CD4-positive, alpha-beta memory T cell (primary cell): ENCODE measurements at regions not wholly inside any gene's neighbourhood (a gene's known extent, or its start where the extent isn't known, plus 50 kb on each side); places are given as distances from the start of the nearest gene placed in this dataset.

Experiments used
- CTCF ChIA-PET: fragments of 350-600 bp; sonication (Branson Sonifier 250); formaldehyde crosslinking; loops from one replicate; lab custom pipeline; 2021; ENCODE audit warnings: inconsistent platforms; ENCODE audit not compliant: partially characterized antibody; lab: Charles Lee
- POLR2A ChIA-PET: fragments of 350-600 bp; sonication (Branson Sonifier 250); formaldehyde crosslinking; loops from one replicate; lab custom pipeline; 2021; ENCODE audit not compliant: partially characterized antibody; lab: Charles Lee
- DNase-seq, 5 donors: peaks; one replicate each; pipeline versions ENCODE4 v3.0.0 to v3.0.0-alpha.2; 2020 to 2022; ENCODE audit warnings: mixed read lengths in 1 of 5
- H3K27ac ChIP-seq: one replicate; pipeline ENCODE4 v1.7.0; 2013; ENCODE audit warnings: low read depth, low read length
- H3K27me3 ChIP-seq: 2 replicates; pipeline ENCODE4 v1.7.0; 2013; ENCODE audit warnings: mild to moderate bottlenecking, low read length, moderate library complexity; ENCODE audit not compliant: insufficient read depth
- H3K36me3 ChIP-seq: 2 replicates; pipeline ENCODE4 v1.7.0; 2013; ENCODE audit warnings: mild to moderate bottlenecking, low read length, moderate library complexity; ENCODE audit not compliant: insufficient read depth
- H3K4me1 ChIP-seq: 2 replicates; pipeline ENCODE4 v1.7.0; 2013; ENCODE audit warnings: mild to moderate bottlenecking, low read length, moderate library complexity; ENCODE audit not compliant: insufficient read depth
- H3K4me3 ChIP-seq, 2 donors: one replicate each; pipeline ENCODE4 v1.7.0; 2013; ENCODE audit warnings: low read length in 2 of 2, mild to moderate bottlenecking in 1 of 2
- H3K9me3 ChIP-seq, 2 donors: one replicate each; pipeline ENCODE4 v1.7.0; 2013; ENCODE audit warnings: low read length in 2 of 2, control low read depth in 1 of 2; ENCODE audit not compliant: control insufficient read depth in 1 of 2
- H3K27ac Mint-ChIP-seq, 7 donors: one replicate each; pipeline ENCODE4 v1.8.0; 2020 to 2021; ENCODE audit warnings: mixed read lengths in 7 of 7, mild to moderate bottlenecking in 6 of 7, inconsistent platforms in 3 of 7, moderate library complexity in 3 of 7
- H3K27me3 Mint-ChIP-seq, 2 donors: one replicate each; pipeline ENCODE4 v1.8.0; 2020 to 2021; ENCODE audit warnings: mixed read lengths in 2 of 2
- H3K36me3 Mint-ChIP-seq, 2 donors: one replicate each; pipeline ENCODE4 v1.8.0; 2020 to 2021; ENCODE audit warnings: mixed read lengths in 2 of 2, inconsistent platforms in 1 of 2, mild to moderate bottlenecking in 1 of 2
- H3K4me1 Mint-ChIP-seq, 4 donors: one replicate each; pipeline ENCODE4 v1.8.0; 2020 to 2021; ENCODE audit warnings: mixed read lengths in 4 of 4, mild to moderate bottlenecking in 1 of 4
- H3K4me3 Mint-ChIP-seq, 8 donors: one replicate each; pipeline ENCODE4 v1.8.0; 2020 to 2021; ENCODE audit warnings: mixed read lengths in 8 of 8, mild to moderate bottlenecking in 7 of 8, moderate library complexity in 6 of 8, inconsistent platforms in 3 of 8
- H3K9me3 Mint-ChIP-seq, 8 donors: one replicate each; pipeline ENCODE4 v1.8.0; 2020 to 2021; ENCODE audit warnings: mixed read lengths in 8 of 8, mild to moderate bottlenecking in 5 of 8, inconsistent platforms in 3 of 8, moderate library complexity in 1 of 8
- intact Hi-C: fragments of 100-400 bp; cut with micrococcal nuclease; formaldehyde crosslinking; loops from one replicate; pipeline ENCODE4 v1.15.1; 2023

GRCh38 chr20:51185277-51185676 is 162.4 kb upstream of the KCNG1 start:
- H3K36me3 Mint-ChIP-seq, result no peaks in the 10 kb centered on the region
- ChIA-PET CTCF (no interaction called here), POLR2A (no interaction called here)
- intact Hi-C loops, result no loop called here
- no peaks in the 10 kb centered on the region for H3K9me3 Mint-ChIP-seq
- no peaks in the 10 kb centered on the region for H3K9me3 ChIP-seq
- H3K27ac ChIP-seq, result no peak overlapping the region
- H3K4me3 ChIP-seq, result no peak overlapping the region
- DNase-seq, result no peak
- no peaks in the 10 kb centered on the region for H3K4me1 Mint-ChIP-seq
- H3K27ac Mint-ChIP-seq, result no peak overlapping the region
- H3K4me3 Mint-ChIP-seq, result no peak overlapping the region
- H3K4me1 ChIP-seq, result no peaks in the 10 kb centered on the region
- peaks cover 9 to 29% of the 10 kb centered on the region in 2 donors for H3K27me3 Mint-ChIP-seq
- no peaks in the 10 kb centered on the region for H3K36me3 ChIP-seq
- H3K27me3 ChIP-seq, result no peaks in the 10 kb centered on the region

- Mint-ChIP-seq H3K36me3 (no peaks in the 10 kb centered on the region), H3K27me3 (peaks cover 14 to 31% of the 10 kb centered on the region in 2 donors), H3K27ac (no peak overlapping the region), H3K9me3 (no peaks in the 10 kb centered on the region), H3K4me1 (no peaks in the 10 kb centered on the region), H3K4me3 (no peak overlapping the region)
- ChIA-PET POLR2A (no interaction called here), CTCF (no interaction called here)
- H3K4me1 ChIP-seq, result no peaks in the 10 kb centered on the region
- H3K9me3 ChIP-seq, result no peaks in the 10 kb centered on the region
- H3K27ac ChIP-seq, result no peak overlapping the region
- no peaks in the 10 kb centered on the region for H3K27me3 ChIP-seq
- no peak overlapping the region for H3K4me3 ChIP-seq
- H3K36me3 ChIP-seq, result no peaks in the 10 kb centered on the region
- intact Hi-C loops, result no loop called here
- no peak for DNase-seq
These were observed 161.4 kb upstream of the KCNG1 start for GRCh38 chr20:51184289-51184688.

- Mint-ChIP-seq H3K27ac (no peak overlapping the region), H3K4me1 (no peaks in the 10 kb centered on the region), H3K27me3 (peaks cover 14 to 30% of the 10 kb centered on the region in 2 donors), H3K9me3 (no peaks in the 10 kb centered on the region), H3K4me3 (no peak overlapping the region), H3K36me3 (no peaks in the 10 kb centered on the region)
- intact Hi-C loops, result no loop called here
- Histone ChIP-seq H3K27ac (no peak overlapping the region), H3K36me3 (no peaks in the 10 kb centered on the region), H3K4me1 (no peaks in the 10 kb centered on the region), H3K9me3 (no peaks in the 10 kb centered on the region), H3K27me3 (no peaks in the 10 kb centered on the region), H3K4me3 (no peak overlapping the region)
- no peak for DNase-seq
- ChIA-PET CTCF (no interaction called here), POLR2A (no interaction called here)
These were observed 160.5 kb upstream of the KCNG1 start for GRCh38 chr20:51183451-51183850.

- Histone ChIP-seq H3K4me3 (no peak overlapping the region), H3K27me3 (no peaks in the 10 kb centered on the region), H3K4me1 (no peaks in the 10 kb centered on the region), H3K36me3 (no peaks in the 10 kb centered on the region), H3K9me3 (no peaks in the 10 kb centered on the region), H3K27ac (no peak overlapping the region)
- no peaks in the 10 kb centered on the region for H3K36me3 Mint-ChIP-seq
- intact Hi-C loops, result no loop called here
- H3K9me3 Mint-ChIP-seq, result no peaks in the 10 kb centered on the region
- H3K4me3 Mint-ChIP-seq, result no peak overlapping the region
- H3K27ac Mint-ChIP-seq, result peak overlapping the region in 1 of 7 donors; percentile 50
- no peaks in the 10 kb centered on the region for H3K4me1 Mint-ChIP-seq
- H3K27me3 Mint-ChIP-seq, result peaks cover 14 to 27% of the 10 kb centered on the region in 2 donors
- POLR2A ChIA-PET, result no interaction called here
- CTCF ChIA-PET, result no interaction called here
- no peak for DNase-seq
These were observed 159.7 kb upstream of the KCNG1 start for GRCh38 chr20:51182571-51182970.

- Histone ChIP-seq H3K27ac (no peak overlapping the region), H3K4me3 (no peak overlapping the region), H3K4me1 (no peaks in the 10 kb centered on the region), H3K36me3 (no peaks in the 10 kb centered on the region), H3K27me3 (no peaks in the 10 kb centered on the region), H3K9me3 (no peaks in the 10 kb centered on the region)
- intact Hi-C loops, result no loop called here
- Mint-ChIP-seq H3K9me3 (no peaks in the 10 kb centered on the region), H3K36me3 (no peaks in the 10 kb centered on the region), H3K27me3 (peaks cover 27 to 39% of the 10 kb centered on the region in 2 donors), H3K27ac (no peak overlapping the region), H3K4me1 (no peaks in the 10 kb centered on the region), H3K4me3 (no peak overlapping the region)
- no peak for DNase-seq
- CTCF ChIA-PET, result no interaction called here
- POLR2A ChIA-PET, result no interaction called here
These were observed 155.2 kb upstream of the KCNG1 start for GRCh38 chr20:51178153-51178552.

GRCh38 chr20:51176876-51177275 is 154.0 kb upstream of the KCNG1 start:
- Mint-ChIP-seq H3K27ac (no peak overlapping the region), H3K4me1 (no peaks in the 10 kb centered on the region), H3K9me3 (peaks cover 0 to 3% (median 0%) of the 10 kb centered on the region in 8 donors), H3K36me3 (no peaks in the 10 kb centered on the region), H3K27me3 (peaks cover 28 to 41% of the 10 kb centered on the region in 2 donors), H3K4me3 (no peak overlapping the region)
- no peak for DNase-seq
- H3K36me3 ChIP-seq, result no peaks in the 10 kb centered on the region
- POLR2A ChIA-PET, result no interaction called here
- CTCF ChIA-PET, result no interaction called here
- H3K4me3 ChIP-seq, result no peak overlapping the region
- no peaks in the 10 kb centered on the region for H3K4me1 ChIP-seq
- no peaks in the 10 kb centered on the region for H3K27me3 ChIP-seq
- intact Hi-C loops, result no loop called here
- H3K27ac ChIP-seq, result no peak overlapping the region
- H3K9me3 ChIP-seq, result no peaks in the 10 kb centered on the region

GRCh38 chr20:51176446-51176845 is 153.5 kb upstream of the KCNG1 start:
- H3K36me3 ChIP-seq, result no peaks in the 10 kb centered on the region
- Mint-ChIP-seq H3K27me3 (peaks cover 27 to 40% of the 10 kb centered on the region in 2 donors), H3K4me3 (no peak overlapping the region), H3K36me3 (no peaks in the 10 kb centered on the region), H3K9me3 (peaks cover 0 to 3% (median 0%) of the 10 kb centered on the region in 8 donors), H3K4me1 (no peaks in the 10 kb centered on the region), H3K27ac (no peak overlapping the region)
- CTCF ChIA-PET, result no interaction called here
- H3K27ac ChIP-seq, result no peak overlapping the region
- H3K27me3 ChIP-seq, result no peaks in the 10 kb centered on the region
- no peaks in the 10 kb centered on the region for H3K9me3 ChIP-seq
- H3K4me3 ChIP-seq, result no peak overlapping the region
- intact Hi-C loops, result no loop called here
- H3K4me1 ChIP-seq, result no peaks in the 10 kb centered on the region
- no peak for DNase-seq
- POLR2A ChIA-PET, result no interaction called here

GRCh38 chr20:51175724-51176123 is 152.8 kb upstream of the KCNG1 start:
- Histone ChIP-seq H3K4me1 (no peaks in the 10 kb centered on the region), H3K27me3 (no peaks in the 10 kb centered on the region), H3K9me3 (no peaks in the 10 kb centered on the region), H3K4me3 (no peak overlapping the region), H3K36me3 (no peaks in the 10 kb centered on the region), H3K27ac (no peak overlapping the region)
- H3K9me3 Mint-ChIP-seq, result peaks cover 0 to 3% (median 0%) of the 10 kb centered on the region in 8 donors
- no peaks in the 10 kb centered on the region for H3K36me3 Mint-ChIP-seq
- no peaks in the 10 kb centered on the region for H3K4me1 Mint-ChIP-seq
- intact Hi-C loops, result no loop called here
- H3K27ac Mint-ChIP-seq, result no peak overlapping the region
- CTCF ChIA-PET, result no interaction called here
- POLR2A ChIA-PET, result no interaction called here
- no peak for DNase-seq
- H3K4me3 Mint-ChIP-seq, result no peak overlapping the region
- peaks cover 25 to 40% of the 10 kb centered on the region in 2 donors for H3K27me3 Mint-ChIP-seq
